Fibroblast of skin of right quadriceps (primary cell): ENCODE measurements at regions not wholly inside any gene's neighbourhood (a gene's known extent, or its start where the extent isn't known, plus 50 kb on each side); places are given as distances from the start of the nearest gene placed in this dataset.

Experiments used
- DNase-seq: peaks from one replicate; pipeline ENCODE4 v3.0.0-alpha.2; 2013

DNA sequence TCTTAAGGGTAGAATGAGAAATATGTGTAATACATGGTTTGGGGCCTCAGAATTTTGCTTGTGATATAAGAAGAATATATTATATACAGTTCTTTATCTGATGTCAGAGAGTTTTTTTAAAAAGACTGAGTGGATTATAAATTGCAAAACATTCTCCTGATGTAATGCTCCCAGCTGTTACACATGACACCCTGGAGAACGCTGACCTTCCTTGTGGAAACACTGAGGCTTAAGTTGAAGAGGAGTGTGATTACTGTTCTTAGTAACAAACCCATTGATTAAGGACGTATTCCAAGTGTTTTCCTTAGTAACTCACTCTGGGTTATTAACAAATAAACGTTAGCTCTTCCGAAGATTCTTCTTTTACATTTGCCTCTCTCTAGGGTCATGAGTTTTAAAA, 1069.3 kb upstream of the CNTNAP5 start:
- no peak for DNase-seq

DNA sequence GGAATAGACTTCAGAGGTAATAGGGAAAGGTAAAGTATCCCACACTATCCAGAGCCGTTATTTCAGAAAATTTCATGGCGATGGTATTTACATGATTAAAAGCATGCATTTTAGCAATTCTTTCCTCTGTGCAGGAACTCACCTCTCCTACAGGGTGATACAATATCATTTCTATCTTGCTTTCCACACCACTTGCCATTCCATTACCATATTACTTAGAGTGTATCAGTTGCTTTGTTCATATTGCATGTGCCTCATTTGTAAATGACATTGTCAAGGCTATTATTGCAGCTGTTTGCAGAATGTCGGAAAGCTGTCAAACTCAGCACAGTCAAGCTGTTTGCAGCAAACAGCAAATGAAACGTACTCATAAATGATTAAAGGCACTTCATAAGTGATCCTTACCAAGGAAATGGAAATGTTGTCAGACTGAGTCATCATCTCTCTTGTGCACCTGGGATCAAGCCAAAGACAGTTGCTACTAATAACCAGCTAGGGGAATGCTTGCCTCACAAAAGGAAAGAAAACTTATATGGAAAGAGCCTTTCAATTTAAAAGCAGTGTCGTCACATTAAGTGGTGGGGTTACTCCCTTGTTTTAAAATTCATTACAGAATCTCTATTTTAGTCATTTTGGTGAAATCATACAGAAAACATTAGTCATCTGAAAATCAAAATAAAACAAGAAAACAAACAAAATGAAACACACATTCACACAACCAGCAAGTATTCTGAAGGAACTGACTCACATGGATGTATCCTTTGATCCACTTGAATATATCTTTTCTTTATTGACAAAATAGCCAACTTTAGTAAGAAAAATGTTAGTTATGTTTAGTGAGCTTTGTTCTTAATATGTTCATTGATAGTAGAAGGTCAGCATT, 1064.1 kb upstream of the CNTNAP5 start:
- DNase-seq, result peak; percentile 48

DNA sequence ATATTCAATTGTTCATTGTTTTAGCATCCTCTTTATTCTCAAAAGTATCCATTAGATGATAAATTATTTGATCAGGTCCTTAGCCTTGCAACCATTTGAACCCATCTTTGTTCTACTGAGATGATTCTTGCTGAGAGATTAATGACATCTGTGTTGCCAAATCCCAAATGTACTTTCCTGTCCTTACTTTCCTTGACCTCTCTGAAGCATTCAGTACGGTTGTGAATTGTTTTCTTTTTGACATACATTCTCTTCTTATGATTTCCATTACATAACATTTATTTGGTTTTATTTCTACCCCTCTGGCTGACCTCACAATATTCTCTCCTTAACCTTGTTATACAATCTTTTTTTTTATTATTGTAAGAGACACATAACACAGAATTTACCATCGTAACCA, 1058.6 kb upstream of the CNTNAP5 start:
- no peak for DNase-seq

DNA sequence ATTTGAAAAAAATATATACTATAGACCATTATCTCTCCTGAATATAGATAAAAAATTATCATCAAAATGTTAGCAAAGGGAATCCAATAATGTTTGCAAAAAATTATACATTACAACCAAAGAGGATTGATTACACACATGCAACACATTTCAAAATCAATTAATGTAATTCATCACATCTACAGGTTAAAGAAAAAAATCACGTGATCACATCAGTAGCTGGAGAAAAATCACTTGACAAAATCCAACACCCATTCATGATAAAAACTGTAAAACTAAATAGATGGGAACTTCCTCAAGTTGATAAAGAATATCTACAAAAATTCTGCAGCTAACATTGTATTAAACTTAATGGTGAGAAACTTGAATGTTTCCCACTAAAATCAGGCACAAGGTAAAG, 1047.5 kb upstream of the CNTNAP5 start:
- DNase-seq, result no peak

DNA sequence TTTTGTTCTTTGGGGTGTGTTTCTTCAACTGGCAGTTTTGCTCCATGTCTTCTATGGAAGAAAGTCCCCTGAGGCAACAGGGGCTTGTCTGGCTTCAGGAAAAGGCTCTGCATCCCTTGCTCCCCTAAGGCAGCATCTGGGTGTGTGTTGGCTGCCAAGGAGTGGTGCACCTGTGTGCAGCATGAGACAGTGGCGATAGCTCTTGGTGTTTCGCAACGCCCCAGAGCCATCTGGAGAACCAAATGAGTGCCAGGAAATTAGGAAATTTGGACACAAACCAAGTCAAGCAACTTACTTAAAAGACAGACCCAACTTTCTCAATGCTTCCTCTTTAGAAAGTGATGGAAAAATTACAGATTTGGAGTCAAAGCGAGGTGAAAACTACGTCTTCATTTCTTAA, 1044.4 kb upstream of the CNTNAP5 start:
- DNase-seq, result no peak

DNA sequence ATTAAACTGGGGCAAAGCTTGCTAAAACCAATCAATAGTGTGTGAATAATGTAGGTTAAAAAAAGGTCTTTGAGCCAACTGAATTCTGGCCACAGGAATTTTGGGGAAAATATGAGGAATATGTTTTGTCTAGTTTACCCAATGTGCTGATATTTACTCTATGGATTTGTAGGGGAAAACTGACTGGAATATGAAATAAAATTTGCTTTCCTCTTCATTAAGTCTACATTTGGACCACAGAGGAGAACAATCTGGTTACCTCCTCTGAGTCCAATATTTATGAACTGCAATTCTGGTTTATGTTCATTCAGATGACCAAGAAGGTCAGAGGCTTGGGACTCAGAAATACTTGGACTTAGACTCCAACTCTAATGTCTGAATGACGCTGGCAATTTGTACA, 1042.2 kb upstream of the CNTNAP5 start:
- DNase-seq, result no peak

DNA sequence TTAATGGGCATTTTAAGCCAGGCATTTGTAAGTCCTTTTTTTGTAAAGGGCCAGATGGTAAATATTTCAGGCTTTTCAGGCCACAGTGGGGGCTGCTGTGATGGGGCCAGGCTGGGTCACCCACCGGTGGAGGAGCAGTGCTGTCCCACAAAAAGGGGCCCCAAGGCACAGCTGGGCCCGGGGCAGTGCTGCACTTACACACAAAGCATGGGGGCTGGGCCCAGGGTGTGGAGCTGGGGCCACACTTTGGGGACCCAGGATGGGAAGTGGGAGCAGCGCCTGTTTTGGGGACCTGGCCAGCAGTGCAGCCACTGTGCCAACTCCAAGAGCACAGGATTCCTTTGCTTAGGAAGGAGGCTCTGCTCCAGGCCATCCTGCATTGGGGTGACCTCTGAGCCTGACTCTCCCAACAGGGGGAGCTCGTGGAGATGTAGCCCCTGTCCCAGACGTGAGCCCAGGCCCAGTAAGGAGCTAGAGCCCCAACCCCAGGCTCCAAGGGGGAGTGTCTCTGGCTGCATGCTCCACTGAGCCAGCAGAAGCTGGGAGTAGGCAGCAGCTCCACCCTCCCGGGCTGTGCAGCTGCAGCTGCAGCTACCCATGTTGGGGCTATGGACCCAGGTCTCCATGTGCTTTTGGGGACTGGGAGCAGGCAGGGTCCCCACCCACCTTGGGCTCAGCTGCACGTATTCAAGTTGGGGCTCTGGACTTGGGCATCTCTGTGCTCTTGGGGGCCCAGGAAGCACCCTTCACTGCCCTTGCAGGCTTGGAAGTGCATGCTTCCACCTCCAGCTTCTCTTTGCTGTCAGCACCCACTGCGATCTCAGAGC, 1036.5 kb upstream of the CNTNAP5 start:
- DNase-seq, result no peak

DNA sequence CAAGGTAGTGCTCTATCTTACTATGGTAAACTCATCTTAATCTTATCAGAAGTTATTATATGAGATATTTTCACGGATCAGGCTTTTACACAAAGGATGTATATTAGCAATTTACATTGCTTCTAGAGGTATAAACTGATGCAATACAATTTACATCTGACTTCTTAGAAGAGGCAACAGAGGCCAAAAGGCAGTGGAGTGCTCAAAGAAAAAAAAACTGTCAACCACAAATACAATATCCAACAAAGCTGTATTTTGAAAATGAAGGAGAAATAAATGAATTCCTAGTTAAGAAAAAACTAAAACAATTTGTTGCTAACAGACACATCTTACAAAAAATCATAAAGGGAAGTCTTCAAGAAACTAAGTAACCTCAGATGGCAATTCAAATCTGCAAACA, 1031.5 kb upstream of the CNTNAP5 start:
- no peak for DNase-seq

DNA sequence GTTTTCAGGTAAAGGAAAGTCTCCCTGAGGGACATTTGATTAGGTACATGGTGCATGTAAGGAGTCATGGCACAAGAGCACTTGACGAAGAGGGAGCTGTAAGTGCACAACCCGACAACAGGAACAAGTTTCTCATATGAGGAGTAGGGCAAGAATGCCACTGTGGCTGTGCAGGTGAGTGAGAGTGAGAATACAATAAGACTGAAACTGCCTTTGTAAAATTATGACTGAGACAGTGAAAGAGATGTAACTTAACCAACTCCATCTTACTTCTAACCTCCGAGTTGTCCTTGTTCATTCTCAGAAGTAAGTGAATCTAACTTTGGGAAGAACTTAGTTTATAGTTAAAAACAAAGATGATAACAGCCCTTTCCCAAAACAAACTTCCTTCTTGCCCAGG, 1025.8 kb upstream of the CNTNAP5 start:
- DNase-seq, result no peak

DNA sequence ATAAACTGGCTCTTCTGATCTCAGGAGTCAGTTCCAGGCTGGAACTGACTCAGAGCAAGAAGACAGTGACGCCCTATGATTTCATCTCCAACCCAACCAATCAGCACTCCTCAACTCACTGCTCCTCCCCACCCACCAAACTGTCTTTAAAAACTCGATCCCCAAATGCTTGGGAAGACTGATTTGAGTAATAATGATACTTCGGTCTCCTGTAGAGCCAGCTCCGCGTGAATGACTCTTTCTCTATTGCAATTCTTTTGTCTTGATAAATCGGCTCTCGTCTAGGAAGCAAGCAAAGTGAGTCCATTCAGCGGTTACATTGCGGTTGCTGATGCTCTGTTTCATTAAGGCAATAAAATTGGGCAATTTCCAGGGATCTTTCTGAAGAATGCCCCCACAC, 1025.3 kb upstream of the CNTNAP5 start:
- no peak for DNase-seq

DNA sequence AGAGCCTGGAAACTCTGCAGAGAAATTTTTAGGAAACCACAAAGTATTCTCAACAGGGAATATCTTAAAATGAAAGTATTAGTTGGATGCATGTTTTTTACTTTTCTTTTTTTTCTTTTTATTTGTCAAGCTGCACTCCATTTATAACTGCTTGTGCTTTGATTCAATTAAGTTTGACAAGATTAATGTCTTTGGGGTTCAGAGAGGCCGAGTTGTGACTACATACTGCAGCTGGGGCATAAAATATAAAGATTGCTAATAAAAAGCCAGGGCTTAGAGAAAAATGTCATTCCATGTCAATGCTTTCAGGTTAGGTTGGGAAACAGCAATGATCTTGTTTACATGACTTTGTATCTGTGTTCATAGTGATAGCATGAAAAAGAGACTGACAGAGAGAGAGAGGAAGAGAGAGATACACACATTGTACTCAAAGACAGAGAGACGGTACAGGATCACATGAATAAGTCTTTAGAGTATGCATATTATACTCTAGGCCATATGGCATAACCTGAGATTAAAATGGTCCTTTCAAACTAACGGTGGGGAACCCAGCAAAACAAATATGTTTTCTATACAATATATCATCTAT, 1022.3 kb upstream of the CNTNAP5 start:
- DNase-seq, result no peak

DNA sequence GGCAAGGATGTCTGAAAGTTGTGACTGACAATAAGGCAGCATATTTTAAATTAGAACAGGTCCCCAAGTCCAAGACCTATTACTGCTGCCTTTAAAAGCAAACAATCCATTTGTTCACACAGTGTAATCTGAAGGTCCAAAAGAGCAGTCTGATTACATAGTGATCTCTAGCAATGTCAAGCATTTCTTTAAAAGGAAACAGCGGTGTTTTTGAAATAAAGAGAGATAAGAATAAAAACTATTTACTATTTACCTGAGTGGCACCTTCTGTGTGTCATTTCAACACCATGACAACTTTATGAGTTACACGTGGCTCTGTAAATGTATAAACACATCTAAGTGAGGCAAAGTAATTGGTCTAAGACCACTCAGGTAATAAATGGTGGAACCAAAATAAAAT, 1009.9 kb upstream of the CNTNAP5 start:
- no peak for DNase-seq

DNA sequence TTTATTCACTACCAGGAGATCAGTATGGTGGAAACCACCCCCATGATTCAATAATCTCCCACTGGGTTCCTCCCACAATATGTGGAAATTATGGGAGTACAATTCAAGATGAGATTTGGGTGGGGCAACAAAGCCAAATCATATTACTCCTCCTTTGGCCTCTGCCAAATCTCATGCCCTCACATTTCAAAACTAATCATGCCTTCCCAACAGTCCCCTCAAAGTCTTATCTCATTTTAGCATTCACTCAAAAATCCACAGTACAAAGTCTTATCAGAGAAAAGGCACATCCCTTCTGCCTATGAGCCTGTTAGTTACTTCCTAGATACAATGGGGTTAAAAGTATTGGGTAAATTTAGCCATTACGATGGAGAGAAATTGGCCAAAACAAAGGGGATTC, 989.5 kb upstream of the CNTNAP5 start:
- DNase-seq, result no peak

DNA sequence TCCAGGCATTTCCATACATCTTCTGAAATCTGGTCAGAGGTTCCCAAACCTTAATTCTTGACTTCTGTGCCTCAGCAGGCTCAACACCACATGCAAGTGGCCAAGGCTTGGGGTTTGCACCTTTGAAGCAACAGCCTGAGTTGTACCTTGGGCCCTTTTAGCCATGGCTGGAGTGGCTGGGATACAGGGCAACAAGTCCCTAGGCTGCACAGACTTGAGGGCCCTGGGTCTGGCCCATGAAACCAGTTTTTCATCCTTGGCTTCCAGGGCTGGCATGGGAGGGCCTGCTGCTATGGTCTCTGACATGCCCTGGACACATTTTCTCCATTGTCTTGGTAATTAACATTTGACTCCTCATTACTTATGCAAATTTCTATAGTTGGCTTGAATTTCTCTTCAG, 988.8 kb upstream of the CNTNAP5 start:
- DNase-seq, result no peak

DNA sequence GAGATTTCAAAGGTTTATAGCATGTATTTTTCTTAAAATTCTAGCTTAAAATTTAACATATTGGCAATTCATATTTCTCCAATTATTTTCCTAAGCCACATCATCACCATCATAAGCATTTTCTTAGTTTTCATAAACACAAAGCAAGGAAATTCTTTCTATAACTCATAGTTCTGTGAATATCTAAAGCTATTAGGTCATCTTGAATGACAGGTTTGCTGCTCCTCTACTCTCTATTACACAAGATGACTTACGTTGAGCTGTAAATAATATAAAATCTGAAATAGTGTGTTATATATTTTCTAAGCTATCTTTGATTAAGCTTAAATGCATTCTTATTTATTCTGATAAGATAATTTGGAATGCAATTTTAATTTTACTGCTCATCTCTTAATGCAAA, 984.6 kb upstream of the CNTNAP5 start:
- no peak for DNase-seq

DNA sequence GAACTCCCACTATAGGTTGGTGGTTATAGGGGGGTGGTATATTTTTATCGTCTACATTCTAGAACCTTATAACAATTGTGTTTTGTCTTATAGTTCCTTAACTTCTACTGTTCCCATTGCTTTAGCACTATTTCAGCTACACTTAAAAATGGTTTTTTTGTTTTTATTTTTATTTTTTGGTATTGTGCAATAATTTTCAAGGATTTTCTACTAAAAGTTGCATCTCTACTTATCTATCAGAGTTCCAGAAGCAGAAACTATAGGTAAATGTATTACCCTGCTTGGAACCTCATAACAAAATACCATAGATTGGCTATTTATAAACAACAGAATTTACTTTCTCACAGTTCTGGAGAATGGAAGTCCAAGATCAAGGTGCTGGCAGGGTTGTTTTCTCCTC, 981.6 kb upstream of the CNTNAP5 start:
- DNase-seq, result no peak

DNA sequence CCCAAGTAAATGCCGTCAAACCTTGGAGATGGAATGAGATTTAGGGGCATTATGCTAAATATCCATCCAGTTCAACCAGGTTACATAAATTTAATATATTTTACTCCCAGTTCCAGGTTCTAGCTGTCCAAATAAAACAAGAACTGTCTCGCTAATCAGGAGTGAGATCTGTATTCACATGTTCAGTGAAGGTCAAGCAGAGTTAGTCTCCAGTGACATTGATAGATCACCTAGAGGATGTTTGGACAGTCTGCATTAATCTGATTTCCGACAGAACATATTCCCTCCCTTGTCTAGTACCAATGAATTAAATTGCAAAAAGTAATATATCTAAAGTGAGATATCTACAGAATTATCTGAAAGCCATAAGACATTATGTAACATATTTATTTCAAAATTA, 979.4 kb upstream of the CNTNAP5 start:
- no peak for DNase-seq

DNA sequence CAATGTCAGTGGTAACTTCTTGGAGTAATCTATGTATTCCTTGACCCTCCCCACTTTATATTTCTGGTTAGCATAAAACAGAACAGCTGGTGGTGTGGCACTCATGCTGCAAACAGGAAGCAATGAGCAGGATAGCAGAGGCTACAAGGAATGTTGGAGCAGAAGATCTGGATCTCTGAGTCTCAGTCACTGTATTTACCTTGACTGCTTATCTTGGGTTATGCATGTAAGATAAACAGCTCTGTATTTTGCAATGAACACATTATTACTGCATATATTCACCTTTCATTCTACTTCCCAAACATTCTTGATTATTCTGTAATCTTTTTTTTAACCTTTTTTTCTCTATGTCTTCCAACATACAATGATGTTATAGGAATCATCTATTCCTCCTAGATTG, 977.9 kb upstream of the CNTNAP5 start:
- no peak for DNase-seq

DNA sequence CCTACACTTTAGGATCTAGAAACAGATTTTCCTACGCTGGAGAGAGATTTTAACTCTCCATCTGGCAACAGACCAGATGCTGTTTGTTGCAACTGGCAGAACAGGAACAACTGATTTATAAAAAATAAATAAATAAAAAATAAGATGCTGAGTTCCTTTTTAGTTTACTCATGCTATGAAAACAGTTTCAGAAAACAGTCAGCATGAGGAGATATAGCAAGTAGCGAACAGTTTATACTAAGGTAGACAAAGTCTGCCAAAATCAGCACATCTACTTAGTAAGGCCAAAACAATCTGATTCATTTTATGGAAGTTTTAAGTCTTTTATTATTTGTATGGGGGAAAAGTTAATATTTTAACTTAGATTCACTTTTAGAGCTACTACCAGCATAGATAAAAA, 974.0 kb upstream of the CNTNAP5 start:
- DNase-seq, result no peak

DNA sequence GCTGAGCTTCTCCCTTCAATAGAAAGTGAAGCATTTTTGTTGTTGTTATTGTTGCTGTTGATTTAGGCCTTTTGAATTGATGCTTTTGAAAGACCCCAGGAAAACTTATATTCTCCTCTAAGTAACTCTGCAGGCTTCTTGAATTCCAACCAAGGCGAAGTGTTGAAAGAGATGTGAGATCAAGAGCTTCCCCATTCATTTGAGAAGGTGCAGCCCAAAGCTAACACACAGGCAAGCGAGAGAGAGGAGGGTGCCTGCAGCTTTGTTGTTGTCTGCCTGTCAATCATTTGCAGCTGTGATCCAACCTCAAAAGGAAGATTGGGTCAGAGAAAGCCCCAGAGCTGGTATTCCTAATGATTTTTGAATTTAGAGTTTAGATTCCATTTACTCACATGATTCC, 963.6 kb upstream of the CNTNAP5 start:
- no peak for DNase-seq

DNA sequence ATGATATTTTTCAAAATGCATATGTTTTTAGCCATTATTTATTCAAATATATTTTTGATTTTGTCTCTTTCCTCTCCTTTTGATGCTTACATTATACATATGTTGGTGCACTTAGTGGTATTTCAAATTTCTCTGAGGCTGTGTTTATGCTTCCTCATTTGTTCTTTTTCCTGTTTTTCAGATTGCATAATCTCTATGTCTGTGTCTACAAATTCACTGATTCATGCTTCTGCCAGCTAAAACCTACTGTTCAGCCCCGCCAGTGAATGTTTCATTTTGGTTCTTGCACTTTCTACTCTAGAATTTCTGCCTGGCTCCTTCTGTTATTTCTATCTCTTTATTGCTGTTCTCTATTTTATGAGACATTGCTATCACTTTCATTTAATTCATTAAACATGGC, 951.7 kb upstream of the CNTNAP5 start:
- no peak for DNase-seq

DNA sequence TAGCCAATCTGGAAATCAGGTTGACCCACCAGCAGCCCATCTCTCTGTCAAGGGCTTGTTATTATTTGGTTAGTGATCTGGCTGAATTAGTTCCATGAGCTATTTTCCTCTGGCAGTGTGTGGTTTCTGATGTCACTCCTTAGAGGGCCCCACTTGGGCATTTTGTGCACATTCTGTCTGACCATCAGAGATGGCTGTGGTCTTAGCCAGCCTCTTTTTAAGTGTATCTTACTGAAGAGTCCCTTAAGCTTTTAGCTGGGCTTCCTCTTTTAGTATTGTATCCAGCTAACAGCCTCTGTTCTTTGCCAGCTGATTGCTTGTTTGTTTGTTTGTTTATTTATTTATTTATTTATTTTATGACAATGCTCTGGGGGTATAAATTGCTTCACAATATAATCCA, 951.1 kb upstream of the CNTNAP5 start:
- no peak for DNase-seq

DNA sequence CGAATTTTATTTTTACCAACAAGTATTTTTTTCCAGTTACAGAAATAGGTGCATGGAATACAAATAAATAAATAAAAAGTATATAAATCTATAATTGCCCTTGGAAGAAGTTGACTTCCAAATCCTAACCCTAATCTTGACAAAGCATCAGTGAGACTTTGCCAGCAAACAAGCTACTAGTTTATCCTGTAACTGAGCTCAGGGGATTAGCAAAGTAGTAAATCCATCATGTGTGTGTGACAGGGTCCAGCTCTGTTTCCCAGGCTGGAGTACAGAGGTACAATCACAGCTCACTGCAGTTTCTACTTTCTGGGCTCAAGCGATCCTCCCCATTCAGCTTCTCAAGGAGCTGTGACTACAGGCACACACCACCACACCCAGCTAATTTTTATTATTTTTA, 948.0 kb upstream of the CNTNAP5 start:
- DNase-seq, result no peak

DNA sequence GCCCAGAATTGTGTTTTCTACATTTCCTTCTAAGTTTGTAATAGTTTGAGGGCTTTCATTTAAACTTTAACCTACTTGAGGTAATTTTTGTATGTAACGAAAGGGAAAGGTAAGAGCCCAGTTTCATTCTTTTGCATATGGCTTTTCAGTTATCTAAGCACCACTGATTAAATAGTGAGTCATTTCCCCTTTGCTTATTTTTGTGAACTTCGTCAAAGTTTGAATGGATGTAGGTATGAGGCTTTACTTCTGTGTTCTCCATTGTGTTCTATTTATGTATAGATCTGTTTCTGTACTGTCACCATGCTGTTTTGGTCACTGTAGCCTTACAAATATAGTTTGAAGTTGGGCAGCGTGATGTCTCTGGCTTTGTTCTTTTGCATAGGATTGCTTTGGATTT, 944.8 kb upstream of the CNTNAP5 start:
- no peak for DNase-seq
